OCI-LY3 (cell line): ENCODE measurements at regions not wholly inside any gene's neighbourhood (a gene's known extent, or its start where the extent isn't known, plus 50 kb on each side); places are given as distances from the start of the nearest gene placed in this dataset.

Experiments used
- CTCF ChIP-seq: fragments of 200-600, 300-600 bp; sonication (generic); IDR thresholded peaks from 2 replicates; pipeline ENCODE4 v1.5.1; 2014; ENCODE audit warnings: antibody characterized with exemption, low read length, low read depth
- EZH2phosphoT487 ChIP-seq: fragments of 200-600 bp; shearing (Covaris generic); IDR thresholded peaks from 2 replicates; pipeline ENCODE4 v1.6.1; 2018; ENCODE audit warnings: antibody characterized with exemption, mixed run types, low read depth

DNA sequence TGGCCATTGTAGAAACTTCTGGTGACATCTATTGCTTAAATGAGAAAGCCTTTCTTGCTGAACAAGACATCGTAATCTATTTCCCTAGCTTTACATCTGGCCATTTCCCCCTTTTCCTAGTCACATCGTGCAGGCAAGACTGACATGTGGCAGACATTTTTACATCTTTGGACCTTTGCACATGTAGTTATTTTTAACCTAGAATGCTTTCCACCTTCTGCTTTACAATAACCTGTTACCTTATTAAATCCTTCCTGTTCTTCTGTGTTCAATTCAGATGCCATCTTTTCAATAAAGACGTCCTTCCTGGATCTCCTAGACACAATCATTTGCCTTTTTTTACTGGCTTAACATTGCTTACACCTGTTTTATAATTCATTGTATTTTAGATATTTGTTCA, 343.3 kb downstream of the DIPK2A start:
- TF ChIP-seq CTCF: no peak
- TF ChIP-seq EZH2phosphoT487: no peak
